ENCODE measurements at regions not wholly inside any gene's neighbourhood (a gene's known extent, or its start where the extent isn't known, plus 50 kb on each side); places are given as distances from the start of the nearest gene placed in this dataset.

- Histone ChIP-seq H3K27ac (no peak overlapping the region), H3K4me1 (no peaks in the 10 kb centered on the region), H3K9me3 (no peaks in the 10 kb centered on the region), H3K27me3 (no peaks in the 10 kb centered on the region), H3K36me3 (no peaks in the 10 kb centered on the region), H3K4me3 (replicated peaks in 1 of 3) (no peak overlapping the region)
- TF ChIP-seq, protein P1, sequence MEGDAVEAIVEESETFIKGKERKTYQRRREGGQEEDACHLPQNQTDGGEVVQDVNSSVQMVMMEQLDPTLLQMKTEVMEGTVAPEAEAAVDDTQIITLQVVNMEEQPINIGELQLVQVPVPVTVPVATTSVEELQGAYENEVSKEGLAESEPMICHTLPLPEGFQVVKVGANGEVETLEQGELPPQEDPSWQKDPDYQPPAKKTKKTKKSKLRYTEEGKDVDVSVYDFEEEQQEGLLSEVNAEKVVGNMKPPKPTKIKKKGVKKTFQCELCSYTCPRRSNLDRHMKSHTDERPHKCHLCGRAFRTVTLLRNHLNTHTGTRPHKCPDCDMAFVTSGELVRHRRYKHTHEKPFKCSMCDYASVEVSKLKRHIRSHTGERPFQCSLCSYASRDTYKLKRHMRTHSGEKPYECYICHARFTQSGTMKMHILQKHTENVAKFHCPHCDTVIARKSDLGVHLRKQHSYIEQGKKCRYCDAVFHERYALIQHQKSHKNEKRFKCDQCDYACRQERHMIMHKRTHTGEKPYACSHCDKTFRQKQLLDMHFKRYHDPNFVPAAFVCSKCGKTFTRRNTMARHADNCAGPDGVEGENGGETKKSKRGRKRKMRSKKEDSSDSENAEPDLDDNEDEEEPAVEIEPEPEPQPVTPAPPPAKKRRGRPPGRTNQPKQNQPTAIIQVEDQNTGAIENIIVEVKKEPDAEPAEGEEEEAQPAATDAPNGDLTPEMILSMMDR (IDR thresholded peaks at IDR 0.05) = no peak
- TF ChIP-seq POLR2A (IDR thresholded peaks at IDR 0.05) = no peak
- DNase-seq = no peak
- intact Hi-C loops (cut with DNase I) = no loop called here
- 74% methylated on average over 2 of the region's 2 CpGs for WGBS, 2 donors
These were observed 1077.3 kb downstream of the KCNT2 start for GRCh38 chr1:195530961-195531360.

DNA sequence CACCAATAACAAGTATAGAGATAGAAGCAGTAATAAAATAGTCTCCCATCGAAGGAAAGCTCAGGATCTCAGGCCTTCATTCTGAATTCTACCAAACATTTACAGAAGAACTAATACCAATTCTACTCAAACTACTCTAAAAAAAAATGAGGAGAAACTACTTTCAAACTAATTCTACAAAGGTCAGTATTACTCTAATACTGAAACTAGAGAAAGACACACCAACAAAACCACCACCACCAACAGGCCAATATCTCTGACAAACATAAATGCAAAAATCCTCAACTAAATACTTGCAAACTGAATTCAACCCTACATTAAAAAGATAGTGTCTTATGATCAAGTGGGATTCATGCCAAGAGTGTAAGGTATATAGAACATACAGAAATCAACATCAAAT is 1078.4 kb downstream of the KCNT2 start:
- no peak for TF ChIP-seq POLR2A (IDR thresholded peaks at IDR 0.05)
- TF ChIP-seq, protein P1 (IDR thresholded peaks at IDR 0.05) = no peak
- DNase-seq = no peak
- no peaks in the 10 kb centered on the region for H3K4me1 ChIP-seq
- intact Hi-C loops (cut with DNase I) = no loop called here
- no peak overlapping the region for H3K4me3 ChIP-seq (replicated peaks in 1 of 3)
- no peaks in the 10 kb centered on the region for H3K27me3 ChIP-seq
- WGBS, 2 donors = 85 to 94% methylated on average over 1 of the region's 1 CpG
- no peaks in the 10 kb centered on the region for H3K36me3 ChIP-seq
- no peaks in the 10 kb centered on the region for H3K9me3 ChIP-seq
- H3K27ac ChIP-seq = no peak overlapping the region

- intact Hi-C loops (cut with DNase I) = no loop called here
- Histone ChIP-seq H3K27me3 (no peaks in the 10 kb centered on the region), H3K9me3 (no peaks in the 10 kb centered on the region), H3K27ac (no peak overlapping the region), H3K36me3 (no peaks in the 10 kb centered on the region), H3K4me1 (no peaks in the 10 kb centered on the region), H3K4me3 (replicated peaks in 1 of 3) (no peak overlapping the region)
- TF ChIP-seq, protein P1 (IDR thresholded peaks at IDR 0.05) = no peak
- TF ChIP-seq POLR2A (IDR thresholded peaks at IDR 0.05) = no peak
- no peak for DNase-seq
- WGBS, 2 donors = 85 to 90% methylated on average over 3 of the region's 3 CpGs
These were observed 1087.5 kb downstream of the KCNT2 start for GRCh38 chr1:195520757-195521156.

DNA sequence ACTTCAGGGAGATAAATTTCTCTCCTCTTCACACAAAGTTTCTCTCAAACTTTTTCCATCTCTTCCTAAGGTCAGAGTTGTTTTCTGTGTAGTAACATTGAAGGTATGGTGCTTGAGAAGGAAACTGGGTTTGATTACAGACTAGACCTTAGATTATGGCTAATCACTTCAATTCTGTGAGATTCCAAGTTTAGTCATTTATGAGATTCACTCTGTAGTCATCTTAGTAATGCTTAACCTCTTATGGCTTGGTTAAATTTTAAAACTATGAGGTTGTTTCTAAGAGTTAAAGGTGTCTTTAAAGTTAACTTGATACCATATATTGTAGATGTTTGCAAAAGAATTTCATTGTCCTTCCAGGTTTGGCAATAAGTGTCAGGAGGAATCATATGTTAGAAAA is 1092.2 kb downstream of the KCNT2 start:
- H3K4me1 ChIP-seq = no peaks in the 10 kb centered on the region

DNA sequence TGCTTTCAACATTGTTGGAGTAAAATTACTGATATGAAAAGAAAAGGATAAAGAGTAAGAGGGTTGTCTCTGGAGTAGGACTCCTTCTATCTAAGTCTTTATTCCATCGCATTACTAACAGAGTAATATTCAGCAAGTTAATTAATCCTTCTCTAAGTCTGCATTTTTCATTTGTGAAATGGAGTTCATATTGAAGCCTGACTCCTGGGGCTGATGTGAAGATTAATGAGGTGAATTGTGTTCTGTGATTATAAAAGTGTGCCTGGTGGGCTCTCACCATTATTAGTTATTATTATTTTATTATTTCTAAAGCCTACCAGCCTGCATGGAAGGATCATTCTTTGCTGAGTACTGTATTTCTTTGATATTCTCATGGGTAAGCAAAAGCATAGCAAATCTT is 1096.7 kb downstream of the KCNT2 start:
- 87 to 88% methylated on average over 1 of the region's 1 CpG for WGBS, 2 donors
- Histone ChIP-seq H3K9me3 (no peaks in the 10 kb centered on the region), H3K4me1 (no peaks in the 10 kb centered on the region), H3K4me3 (replicated peaks in 1 of 3) (no peak overlapping the region), H3K36me3 (no peaks in the 10 kb centered on the region), H3K27me3 (no peaks in the 10 kb centered on the region), H3K27ac (no peak overlapping the region)
- TF ChIP-seq, protein P1 (IDR thresholded peaks at IDR 0.05) = no peak
- TF ChIP-seq POLR2A (IDR thresholded peaks at IDR 0.05) = no peak
- intact Hi-C loops (cut with DNase I) = no loop called here
- DNase-seq = no peak

More for the DNA sequence above, 1092.2 kb downstream of the KCNT2 start:
- Histone ChIP-seq H3K4me3 (replicated peaks in 1 of 3) (no peak overlapping the region), H3K27ac (no peak overlapping the region), H3K27me3 (no peaks in the 10 kb centered on the region), H3K9me3 (no peaks in the 10 kb centered on the region), H3K36me3 (no peaks in the 10 kb centered on the region)
- TF ChIP-seq POLR2A (IDR thresholded peaks at IDR 0.05) = no peak
- TF ChIP-seq, protein P1 (IDR thresholded peaks at IDR 0.05) = no peak
- DNase-seq = no peak
- intact Hi-C loops (cut with DNase I) = no loop called here

Measured in thyroid gland (tissue), 4 donors.